Breast epithelium (tissue), 4 donors: ENCODE measurements at regions not wholly inside any gene's neighbourhood (a gene's known extent, or its start where the extent isn't known, plus 50 kb on each side); places are given as distances from the start of the nearest gene placed in this dataset.

Source experiments
- DNase-seq, 2 donors: peaks; one replicate each; pipeline ENCODE4 v3.0.0-alpha.2; 2019; ENCODE audit warnings: low spot score in 2 of 2
- H3K27ac ChIP-seq, 2 donors: fragments of 200-600 bp; sonication (generic) in 1 of 2; one replicate each; pipeline ENCODE4 v1.5.1; 2016 to 2019; ENCODE audit warnings: mild to moderate bottlenecking in 1 of 2
- H3K27me3 ChIP-seq, 2 donors: fragments of 200-600 bp; sonication (generic) in 1 of 2; one replicate each; pipeline versions ENCODE4 v1.5.1 to v1.6.0; 2017 to 2019; ENCODE audit warnings: control low read depth in 1 of 2, mild to moderate bottlenecking in 1 of 2
- H3K36me3 ChIP-seq: fragments of 200-600 bp; one replicate; pipeline ENCODE4 v1.5.1; 2019
- H3K4me1 ChIP-seq, 2 donors: fragments of 200-600 bp; sonication (generic); one replicate each; pipeline ENCODE4 v1.5.1; 2016 to 2019; ENCODE audit warnings: control low read depth in 1 of 2
- H3K4me3 ChIP-seq, 3 donors: fragments of 200-600 bp; sonication (generic); 1 replicate in 2 of 3; 2 replicates in 1 of 3; pipeline ENCODE4 v1.5.1; 2016 to 2019; ENCODE audit warnings: mild to moderate bottlenecking in 3 of 3, moderate library complexity in 2 of 3
- H3K9me3 ChIP-seq, 2 donors: fragments of 200-600 bp; sonication (generic) in 1 of 2; one replicate each; pipeline ENCODE4 v1.5.1; 2016 to 2019; ENCODE audit warnings: control low read depth in 1 of 2
- CTCF ChIP-seq, 3 donors: fragments of 450-650 bp; IDR thresholded peaks; one replicate each; pipeline ENCODE4 v1.5.1; 2016 to 2017; ENCODE audit warnings: antibody characterized with exemption in 3 of 3, mild to moderate bottlenecking in 3 of 3, moderate library complexity in 3 of 3
- POLR2A ChIP-seq: fragments of 450-650 bp; IDR thresholded peaks from one replicate; pipeline ENCODE4 v1.6.1; 2016; ENCODE audit warnings: antibody characterized with exemption, mild to moderate bottlenecking, moderate library complexity
- POLR2AphosphoS5 ChIP-seq, 3 donors: sonication (generic); formaldehyde crosslinking; IDR thresholded peaks; one replicate each; pipeline ENCODE4 v1.6.1; 2017; ENCODE audit warnings: antibody characterized with exemption in 3 of 3
- intact Hi-C: fragments of 100-400 bp; cut with DNase I; formaldehyde crosslinking; loops from one replicate; pipeline ENCODE4 v1.15.1; 2023; ENCODE audit warnings: low total_unique reads

DNA sequence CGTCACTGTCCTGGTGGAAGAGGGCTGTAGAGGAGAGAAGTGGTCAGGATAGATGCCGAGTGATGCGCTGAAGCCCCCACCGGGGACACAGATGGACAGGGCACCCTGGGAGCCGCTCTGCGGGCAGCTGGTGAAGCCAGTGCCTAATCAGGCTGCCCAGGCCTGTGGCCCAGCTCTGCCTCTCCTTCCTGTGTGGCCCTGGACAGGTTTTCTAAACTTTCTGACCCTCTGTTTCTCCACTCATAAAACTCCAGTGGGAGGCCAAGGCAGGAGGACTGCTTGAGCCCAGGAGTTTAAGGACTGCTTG lies 86.1 kb downstream of the C5orf15 start:
- H3K4me3 ChIP-seq: no peak overlapping the region
- intact Hi-C loops: no loop called here

DNA sequence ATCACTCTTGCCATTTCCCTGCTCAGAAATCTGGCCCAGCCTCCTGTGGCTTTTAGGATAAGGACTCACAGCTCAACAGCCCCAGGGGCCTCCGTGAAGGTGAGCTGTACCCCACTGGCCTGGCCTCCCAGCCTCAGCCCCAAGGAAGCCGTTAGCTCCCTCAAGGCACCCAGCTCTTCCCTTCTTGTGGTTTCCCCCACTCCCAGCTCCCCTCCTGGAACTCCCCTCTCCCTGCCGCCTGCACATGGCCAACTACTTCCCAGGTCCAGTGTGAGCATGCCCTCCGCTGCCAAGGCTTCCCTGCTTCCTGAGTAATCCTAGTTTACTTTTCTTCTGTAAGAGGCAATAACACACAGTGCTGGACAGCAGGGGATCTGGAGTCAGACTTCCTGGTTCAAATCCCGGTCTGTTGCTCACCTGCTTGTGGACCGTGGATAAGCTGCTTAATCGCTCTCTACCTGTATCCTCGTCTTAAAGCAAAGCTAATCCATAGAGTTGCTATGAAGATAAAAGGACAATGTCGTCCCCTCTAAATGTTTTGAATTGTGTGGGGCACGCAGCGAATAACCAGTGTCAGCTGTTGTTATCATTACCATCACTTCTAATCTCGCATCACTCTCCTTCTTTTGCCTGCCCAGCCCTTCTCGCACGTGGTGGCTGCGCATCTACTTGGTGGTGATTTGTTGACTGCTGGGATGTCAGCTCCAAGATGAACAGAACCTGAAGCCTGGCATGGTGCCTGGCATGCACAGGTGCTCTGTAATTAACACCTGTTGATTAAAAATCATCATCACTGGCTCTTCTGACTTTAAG lies 86.6 kb downstream of the C5orf15 start:
- no peaks in the 10 kb centered on the region for H3K9me3 ChIP-seq
- no peak for DNase-seq
- no peak for TF ChIP-seq POLR2A
- TF ChIP-seq CTCF (IDR thresholded peaks at IDR 0.05): no peak
- TF ChIP-seq POLR2AphosphoS5 (IDR thresholded peaks at IDR 0.05): no peak
- no peaks in the 10 kb centered on the region for H3K4me1 ChIP-seq
- no peak overlapping the region for H3K4me3 ChIP-seq
- H3K27me3 ChIP-seq: no peaks in the 10 kb centered on the region
- no peak overlapping the region for H3K27ac ChIP-seq
- H3K36me3 ChIP-seq: no peaks in the 10 kb centered on the region
- intact Hi-C loops: no loop called here

More for the DNA sequence above, 86.1 kb downstream of the C5orf15 start:
- no peak for DNase-seq
- TF ChIP-seq CTCF (IDR thresholded peaks at IDR 0.05) (no peak), POLR2A (no peak), POLR2AphosphoS5 (IDR thresholded peaks at IDR 0.05) (no peak)
- Histone ChIP-seq H3K36me3 (no peaks in the 10 kb centered on the region), H3K27ac (no peak overlapping the region), H3K27me3 (no peaks in the 10 kb centered on the region), H3K4me1 (no peaks in the 10 kb centered on the region), H3K9me3 (no peaks in the 10 kb centered on the region)

GRCh38 chr5:133878236-133878555 lies 90.2 kb downstream of the C5orf15 start:
- DNase-seq: no peak

DNA sequence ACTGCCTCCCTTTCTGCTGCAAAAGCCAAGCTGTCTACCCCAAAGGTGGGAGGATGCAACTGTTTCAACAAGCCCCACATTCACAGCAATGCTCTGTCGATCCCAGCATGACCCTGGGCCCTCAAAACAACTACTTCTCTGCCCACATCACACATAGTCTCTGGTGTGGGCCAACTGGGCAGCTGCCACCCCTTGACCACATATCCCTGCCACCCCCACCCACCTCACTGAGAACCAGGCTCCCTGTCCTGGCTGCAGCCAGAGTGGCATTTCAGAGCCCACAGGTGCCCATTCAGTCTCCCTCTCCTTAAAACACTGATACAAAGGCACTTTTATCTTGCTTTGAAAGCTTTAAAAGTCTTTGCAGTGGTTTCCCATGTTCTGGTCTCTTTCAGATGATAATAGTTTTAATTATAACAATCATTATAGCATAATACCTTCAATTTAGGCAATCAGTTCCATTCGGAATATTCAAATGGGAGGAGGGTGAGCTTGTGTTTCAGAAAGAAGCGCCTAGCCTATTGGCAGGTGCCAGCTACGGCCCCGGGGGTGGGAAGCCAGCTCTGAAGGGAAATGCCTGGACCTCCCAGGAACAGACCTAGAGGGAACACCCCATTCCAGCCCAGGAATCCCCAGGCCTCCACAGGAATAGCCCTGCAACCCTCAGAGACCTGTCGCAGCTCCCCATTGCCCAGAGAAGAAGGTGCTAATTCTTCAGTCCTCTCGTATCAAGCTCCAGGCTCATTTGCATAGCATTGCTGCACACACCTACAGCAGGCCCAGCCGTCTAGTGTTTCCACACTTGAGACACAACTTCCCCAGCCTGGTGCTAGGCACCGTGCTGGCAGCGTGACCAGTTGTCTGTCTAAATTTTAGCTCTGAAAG lies 90.8 kb downstream of the C5orf15 start:
- H3K4me1 ChIP-seq: no peaks in the 10 kb centered on the region
- no peak overlapping the region for H3K4me3 ChIP-seq
- peaks cover 0 to 10% of the 10 kb centered on the region in 2 donors for H3K9me3 ChIP-seq
- no peaks in the 10 kb centered on the region for H3K27me3 ChIP-seq
- DNase-seq: no peak
- H3K27ac ChIP-seq: no peak overlapping the region
- intact Hi-C loops: no loop called here
- TF ChIP-seq POLR2AphosphoS5 (IDR thresholded peaks at IDR 0.05) (no peak), CTCF (IDR thresholded peaks at IDR 0.05) (no peak), POLR2A (no peak)
- H3K36me3 ChIP-seq: no peaks in the 10 kb centered on the region

More at GRCh38 chr5:133878236-133878555, 90.2 kb downstream of the C5orf15 start:
- H3K9me3 ChIP-seq: peaks cover 0 to 10% of the 10 kb centered on the region in 2 donors
- TF ChIP-seq CTCF (IDR thresholded peaks at IDR 0.05) (no peak), POLR2A (no peak), POLR2AphosphoS5 (IDR thresholded peaks at IDR 0.05) (no peak)
- no peaks in the 10 kb centered on the region for H3K36me3 ChIP-seq
- intact Hi-C loops: no loop called here
- no peak overlapping the region for H3K4me3 ChIP-seq
- no peaks in the 10 kb centered on the region for H3K4me1 ChIP-seq
- no peaks in the 10 kb centered on the region for H3K27me3 ChIP-seq
- H3K27ac ChIP-seq: no peak overlapping the region

- no peaks in the 10 kb centered on the region for H3K27me3 ChIP-seq
- intact Hi-C loops: no loop called here
- H3K4me3 ChIP-seq: no peak overlapping the region
- DNase-seq: no peak
- no peak overlapping the region for H3K27ac ChIP-seq
- peaks cover 0 to 10% of the 10 kb centered on the region in 2 donors for H3K9me3 ChIP-seq
- TF ChIP-seq POLR2AphosphoS5 (IDR thresholded peaks at IDR 0.05) (no peak), CTCF (IDR thresholded peaks at IDR 0.05) (no peak), POLR2A (no peak)
- H3K4me1 ChIP-seq: no peaks in the 10 kb centered on the region
- H3K36me3 ChIP-seq: no peaks in the 10 kb centered on the region
These were observed 92.2 kb downstream of the C5orf15 start for GRCh38 chr5:133876266-133876665.
